ENCODE measurements at regions not wholly inside any gene's neighbourhood (a gene's known extent, or its start where the extent isn't known, plus 50 kb on each side); places are given as distances from the start of the nearest gene placed in this dataset.

DNA sequence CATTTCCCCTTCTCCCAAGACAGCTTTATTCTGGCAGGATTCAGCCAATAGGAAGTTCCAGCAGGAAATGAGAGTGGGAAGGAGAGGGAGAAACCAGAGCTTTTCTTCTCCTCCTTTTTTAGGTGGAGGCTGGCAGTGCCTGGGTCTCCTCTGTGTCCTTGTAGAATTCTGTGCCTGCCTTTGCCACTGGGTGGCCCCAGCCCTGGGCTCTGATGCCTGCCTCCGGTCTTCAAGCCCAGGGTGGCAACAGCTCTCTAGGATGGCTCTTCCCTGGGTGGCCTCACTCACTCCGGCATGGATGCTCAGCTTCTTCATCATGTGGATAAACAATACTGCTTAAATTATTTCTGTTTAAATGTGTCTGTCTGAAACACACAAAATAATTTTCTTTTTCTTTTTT lies 694.8 kb downstream of the SEMA5A start (continued):
- TF ChIP-seq ZNF367 (CRISPR knock-in tag; IDR thresholded peaks at IDR 0.05; ENCODE audit: borderline replicate concordance) (no peak), KLF16 (CRISPR knock-in tag; IDR thresholded peaks at IDR 0.05) (no peak), SRSF9 (IDR thresholded peaks at IDR 0.05; ENCODE audit: borderline replicate concordance, insufficient read depth, low read depth, low read length, poor library complexity, severe bottlenecking) (no peak), HNRNPUL1 (IDR thresholded peaks at IDR 0.05; ENCODE audit: low read depth, low read length) (no peak), CHCHD3 (CRISPR knock-in tag; IDR thresholded peaks at IDR 0.05) (no peak), ZNF841 (CRISPR knock-in tag; IDR thresholded peaks at IDR 0.05; ENCODE audit: borderline replicate concordance) (no peak)
- TF ChIP-seq, protein P1, sequence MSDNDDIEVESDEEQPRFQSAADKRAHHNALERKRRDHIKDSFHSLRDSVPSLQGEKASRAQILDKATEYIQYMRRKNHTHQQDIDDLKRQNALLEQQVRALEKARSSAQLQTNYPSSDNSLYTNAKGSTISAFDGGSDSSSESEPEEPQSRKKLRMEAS (IDR thresholded peaks at IDR 0.05) = no peak

DNA sequence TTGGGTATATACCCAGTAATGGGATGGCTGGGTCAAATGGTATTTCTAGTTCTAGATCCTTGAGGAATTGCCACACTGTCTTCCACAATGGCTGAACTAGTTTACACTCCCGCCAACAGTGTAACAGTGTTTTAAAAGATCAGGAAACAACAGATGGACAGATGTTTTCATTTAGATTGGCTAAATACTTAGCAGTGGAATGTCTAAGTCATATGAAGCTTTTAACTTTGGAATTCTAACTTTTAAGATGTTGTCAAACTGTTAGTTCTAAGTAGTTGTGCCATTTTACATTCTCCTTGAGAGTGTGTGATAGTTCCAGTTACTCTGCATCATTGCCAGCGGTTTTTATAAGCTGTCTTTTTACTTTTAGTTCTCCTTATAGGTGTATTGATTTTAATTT lies 688.8 kb downstream of the SEMA5A start:
- ChIA-PET CTCF (ENCODE audit: low intra/inter-chr PET ratio, low total read pairs) (no interaction called here), POLR2A (no interaction called here)
- H3K4me2 ChIP-seq (ENCODE audit: low read depth, low read length) = no peak overlapping the region
- H2AFZ ChIP-seq (ENCODE audit: low read length) = no peak overlapping the region
- no peak overlapping the region for H3K4me3 ChIP-seq (replicated peaks in 1 of 3; ENCODE audit: insufficient read depth in 1 of 3, low read depth in 2 of 3, low read length in 3 of 3)
- H3K27ac ChIP-seq (ENCODE audit: extremely low read length, insufficient read depth, low read length) = no peak overlapping the region
- no TSS peak for BruUV-seq (replicated peaks)
- intact Hi-C loops (cut with micrococcal nuclease; ENCODE audit: unreplicated experiment) (no loop called here), in situ Hi-C loops (cut with HindIII; ENCODE audit: extremely low pct_ligation_motif_present, low pct_unique_long_range_greater_than_20kb) (no loop called here)
- H3K4me1 ChIP-seq (ENCODE audit: insufficient read depth, low read length) = no peaks in the 10 kb centered on the region
- FAIRE-seq = no peak
- H3K36me3 ChIP-seq (replicated peaks in 1 of 2; ENCODE audit: control insufficient read depth in 1 of 2, insufficient read depth in 2 of 2, low read length in 2 of 2) = no peaks in the 10 kb centered on the region
- no peaks in the 10 kb centered on the region for H4K20me1 ChIP-seq (ENCODE audit: insufficient read depth, low read length)
- no peaks in the 10 kb centered on the region for H3K79me2 ChIP-seq (ENCODE audit: insufficient read depth, low read length)
- H3K9ac ChIP-seq (ENCODE audit: insufficient read depth, low read depth, low read length) = no peak overlapping the region
- DNase-seq (ENCODE audit: low spot score) = no peak
- no peak for ATAC-seq
- peaks cover 56% of the 10 kb centered on the region for H3K9me3 ChIP-seq (ENCODE audit: low read length)
- no peaks in the 10 kb centered on the region for H3K27me3 ChIP-seq (ENCODE audit: control insufficient read depth in 1 of 2, insufficient read depth in 2 of 2, low read length in 2 of 2)
- 0% methylated on average over 2 of the region's 2 CpGs for WGBS (ENCODE audit: low lambda C conversion rate)
- TF ChIP-seq, protein P2, sequence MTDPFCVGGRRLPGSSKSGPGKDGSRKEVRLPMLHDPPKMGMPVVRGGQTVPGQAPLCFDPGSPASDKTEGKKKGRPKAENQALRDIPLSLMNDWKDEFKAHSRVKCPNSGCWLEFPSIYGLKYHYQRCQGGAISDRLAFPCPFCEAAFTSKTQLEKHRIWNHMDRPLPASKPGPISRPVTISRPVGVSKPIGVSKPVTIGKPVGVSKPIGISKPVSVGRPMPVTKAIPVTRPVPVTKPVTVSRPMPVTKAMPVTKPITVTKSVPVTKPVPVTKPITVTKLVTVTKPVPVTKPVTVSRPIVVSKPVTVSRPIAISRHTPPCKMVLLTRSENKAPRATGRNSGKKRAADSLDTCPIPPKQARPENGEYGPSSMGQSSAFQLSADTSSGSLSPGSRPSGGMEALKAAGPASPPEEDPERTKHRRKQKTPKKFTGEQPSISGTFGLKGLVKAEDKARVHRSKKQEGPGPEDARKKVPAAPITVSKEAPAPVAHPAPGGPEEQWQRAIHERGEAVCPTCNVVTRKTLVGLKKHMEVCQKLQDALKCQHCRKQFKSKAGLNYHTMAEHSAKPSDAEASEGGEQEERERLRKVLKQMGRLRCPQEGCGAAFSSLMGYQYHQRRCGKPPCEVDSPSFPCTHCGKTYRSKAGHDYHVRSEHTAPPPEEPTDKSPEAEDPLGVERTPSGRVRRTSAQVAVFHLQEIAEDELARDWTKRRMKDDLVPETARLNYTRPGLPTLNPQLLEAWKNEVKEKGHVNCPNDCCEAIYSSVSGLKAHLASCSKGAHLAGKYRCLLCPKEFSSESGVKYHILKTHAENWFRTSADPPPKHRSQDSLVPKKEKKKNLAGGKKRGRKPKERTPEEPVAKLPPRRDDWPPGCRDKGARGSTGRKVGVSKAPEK (CRISPR knock-in tag; IDR thresholded peaks at IDR 0.05; ENCODE audit: borderline replicate concordance) = no peak
- TF ChIP-seq ZSCAN12 (CRISPR knock-in tag; IDR thresholded peaks at IDR 0.05) (no peak), ZFYVE20 (CRISPR knock-in tag; IDR thresholded peaks at IDR 0.05; ENCODE audit: borderline replicate concordance, low read depth) (no peak), ZNF317 (CRISPR knock-in tag; IDR thresholded peaks at IDR 0.05) (no peak), SALL2 (CRISPR knock-in tag; IDR thresholded peaks at IDR 0.05) (no peak), ELF3 (CRISPR knock-in tag; IDR thresholded peaks at IDR 0.05) (no peak), HES4 (CRISPR knock-in tag; IDR thresholded peaks at IDR 0.05; ENCODE audit: borderline replicate concordance) (no peak)
- TF ChIP-seq, protein P3, sequence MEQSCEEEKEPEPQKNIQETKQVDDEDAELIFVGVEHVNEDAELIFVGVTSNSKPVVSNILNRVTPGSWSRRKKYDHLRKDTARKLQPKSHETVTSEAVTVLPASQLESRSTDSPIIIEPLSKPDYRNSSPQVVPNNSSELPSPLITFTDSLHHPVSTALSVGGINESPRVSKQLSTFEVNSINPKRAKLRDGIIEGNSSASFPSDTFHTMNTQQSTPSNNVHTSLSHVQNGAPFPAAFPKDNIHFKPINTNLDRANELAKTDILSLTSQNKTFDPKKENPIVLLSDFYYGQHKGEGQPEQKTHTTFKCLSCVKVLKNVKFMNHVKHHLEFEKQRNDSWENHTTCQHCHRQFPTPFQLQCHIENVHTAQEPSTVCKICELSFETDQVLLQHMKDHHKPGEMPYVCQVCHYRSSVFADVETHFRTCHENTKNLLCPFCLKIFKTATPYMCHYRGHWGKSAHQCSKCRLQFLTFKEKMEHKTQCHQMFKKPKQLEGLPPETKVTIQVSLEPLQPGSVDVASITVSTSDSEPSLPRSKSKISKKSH (CRISPR knock-in tag; IDR thresholded peaks at IDR 0.05; ENCODE audit: borderline replicate concordance) = no peak
- TF ChIP-seq, protein P4, sequence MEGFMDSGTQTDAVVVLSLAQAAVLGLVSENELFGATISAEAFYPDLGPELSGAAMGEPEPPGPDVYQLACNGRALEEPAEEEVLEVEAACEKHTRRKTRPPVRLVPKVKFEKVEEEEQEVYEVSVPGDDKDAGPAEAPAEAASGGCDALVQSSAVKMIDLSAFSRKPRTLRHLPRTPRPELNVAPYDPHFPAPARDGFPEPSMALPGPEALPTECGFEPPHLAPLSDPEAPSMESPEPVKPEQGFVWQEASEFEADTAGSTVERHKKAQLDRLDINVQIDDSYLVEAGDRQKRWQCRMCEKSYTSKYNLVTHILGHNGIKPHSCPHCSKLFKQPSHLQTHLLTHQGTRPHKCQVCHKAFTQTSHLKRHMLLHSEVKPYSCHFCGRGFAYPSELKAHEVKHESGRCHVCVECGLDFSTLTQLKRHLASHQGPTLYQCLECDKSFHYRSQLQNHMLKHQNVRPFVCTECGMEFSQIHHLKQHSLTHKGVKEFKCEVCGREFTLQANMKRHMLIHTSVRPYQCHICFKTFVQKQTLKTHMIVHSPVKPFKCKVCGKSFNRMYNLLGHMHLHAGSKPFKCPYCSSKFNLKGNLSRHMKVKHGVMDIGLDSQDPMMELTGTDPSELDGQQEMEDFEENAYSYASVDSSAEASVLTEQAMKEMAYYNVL (CRISPR knock-in tag; IDR thresholded peaks at IDR 0.05; ENCODE audit: borderline replicate concordance) = no peak
